Gastroesophageal sphincter (tissue), 4 donors: ENCODE measurements at regions not wholly inside any gene's neighbourhood (a gene's known extent, or its start where the extent isn't known, plus 50 kb on each side); places are given as distances from the start of the nearest gene placed in this dataset.
A peak's percentile ranks its signal among the peaks of the same experiment; 100 is the strongest.

Source experiments
- ATAC-seq: fragments of 150-250 bp; one replicate; pipeline ENCODE4 v1.9.1; 2016; ENCODE audit warnings: mild to moderate bottlenecking, moderate library complexity
- H3K27ac ChIP-seq, 4 donors: fragments of 200-600 bp; sonication (generic) in 3 of 4; 1 replicate in 3 of 4; 2 replicates in 1 of 4; pipeline ENCODE4 v1.5.1; 2016 to 2019
- H3K27me3 ChIP-seq: fragments of 200-600 bp; sonication (generic); one replicate; pipeline ENCODE4 v1.5.1; 2019
- H3K36me3 ChIP-seq, 2 donors: fragments of 200-600 bp; sonication (generic); one replicate each; pipeline ENCODE4 v1.5.1; 2019; ENCODE audit warnings: control low read depth in 1 of 2
- H3K4me1 ChIP-seq, 3 donors: fragments of 200-600 bp; sonication (generic); 1 replicate in 2 of 3; 2 replicates in 1 of 3; pipeline ENCODE4 v1.5.1; 2016 to 2019; ENCODE audit warnings: control low read depth in 2 of 3
- H3K4me3 ChIP-seq, 2 donors: fragments of 200-600 bp; sonication (generic); one replicate each; pipeline ENCODE4 v1.5.1; 2019; ENCODE audit warnings: mild to moderate bottlenecking in 1 of 2, moderate library complexity in 1 of 2
- H3K9me3 ChIP-seq, 3 donors: fragments of 200-600 bp; sonication (generic); one replicate each; pipeline ENCODE4 v1.5.1; 2017 to 2019; ENCODE audit warnings: control low read depth in 2 of 3
- EP300 ChIP-seq: sonication (generic); formaldehyde crosslinking; IDR thresholded peaks from one replicate; pipeline ENCODE4 v1.6.1; 2017; ENCODE audit warnings: antibody characterized with exemption, mild to moderate bottlenecking
- POLR2A ChIP-seq, 2 donors: fragments of 450-650 bp; IDR thresholded peaks; one replicate each; pipeline ENCODE4 v1.6.1; 2017; ENCODE audit warnings: antibody characterized with exemption in 2 of 2, mild to moderate bottlenecking in 2 of 2, moderate library complexity in 1 of 2
- POLR2AphosphoS5 ChIP-seq: sonication (generic); formaldehyde crosslinking; IDR thresholded peaks from one replicate; pipeline ENCODE4 v1.6.1; 2017; ENCODE audit warnings: antibody characterized with exemption
- WGBS, 2 donors: methylation state at CpG; one replicate each; pipeline ENCODE4 v1.1.5; 2018; ENCODE audit warnings: low coverage in 1 of 2; 5-methylcytosine and 5-hydroxymethylcytosine counted together
- TF ChIP-seq, protein P1 (sequence below), 4 experiments: fragments of 200-600 bp in 2 of 4; fragments of 450-650 bp in 2 of 4; sonication (generic) in 1 of 4; IDR thresholded peaks; one replicate each; pipeline ENCODE4 v1.5.1; 2017 to 2019; ENCODE audit warnings: antibody characterized with exemption in 4 of 4, mild to moderate bottlenecking in 2 of 4, moderate library complexity in 2 of 4

DNA sequence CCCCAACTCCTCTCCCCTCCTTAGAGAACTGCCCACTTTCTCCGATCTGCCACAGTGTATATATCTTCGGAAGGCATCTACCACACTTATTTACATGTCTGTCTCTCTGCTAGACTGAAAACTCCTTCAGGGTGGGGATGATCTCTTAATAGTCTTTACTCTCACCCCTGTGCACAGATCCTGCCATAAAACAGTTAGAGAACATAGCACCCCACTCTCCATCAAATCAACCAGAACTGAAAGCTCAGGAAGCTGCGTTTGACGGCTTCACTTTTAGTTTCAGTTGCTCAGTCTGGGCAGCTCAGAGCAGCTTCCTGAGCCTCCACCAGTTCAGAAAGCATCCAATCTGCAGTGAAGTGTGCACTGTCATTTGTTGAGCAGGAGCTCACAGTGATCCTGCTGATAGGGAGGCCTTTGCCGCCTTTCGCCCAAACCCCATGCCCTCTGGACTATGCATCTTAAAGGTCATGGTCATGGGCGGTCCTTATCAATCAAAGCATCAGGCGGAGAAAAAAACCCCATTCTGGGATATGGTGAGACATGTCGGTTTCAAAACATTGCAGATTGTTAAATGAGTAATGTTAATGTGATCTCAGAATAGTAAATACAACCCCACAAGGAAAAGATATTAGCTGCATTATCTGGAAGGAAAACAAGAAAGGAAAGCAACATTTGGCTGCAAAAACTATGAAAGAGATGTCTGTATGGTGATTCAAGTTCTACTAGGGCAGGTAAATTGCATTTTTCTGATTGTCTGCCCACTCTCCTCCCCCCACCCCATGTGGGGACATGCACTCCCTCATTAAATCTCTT is 167.1 kb upstream of the ADO start:
- no peak for TF ChIP-seq EP300
- TF ChIP-seq POLR2A (IDR thresholded peaks at IDR 0.05) = no peak
- TF ChIP-seq, protein P1, sequence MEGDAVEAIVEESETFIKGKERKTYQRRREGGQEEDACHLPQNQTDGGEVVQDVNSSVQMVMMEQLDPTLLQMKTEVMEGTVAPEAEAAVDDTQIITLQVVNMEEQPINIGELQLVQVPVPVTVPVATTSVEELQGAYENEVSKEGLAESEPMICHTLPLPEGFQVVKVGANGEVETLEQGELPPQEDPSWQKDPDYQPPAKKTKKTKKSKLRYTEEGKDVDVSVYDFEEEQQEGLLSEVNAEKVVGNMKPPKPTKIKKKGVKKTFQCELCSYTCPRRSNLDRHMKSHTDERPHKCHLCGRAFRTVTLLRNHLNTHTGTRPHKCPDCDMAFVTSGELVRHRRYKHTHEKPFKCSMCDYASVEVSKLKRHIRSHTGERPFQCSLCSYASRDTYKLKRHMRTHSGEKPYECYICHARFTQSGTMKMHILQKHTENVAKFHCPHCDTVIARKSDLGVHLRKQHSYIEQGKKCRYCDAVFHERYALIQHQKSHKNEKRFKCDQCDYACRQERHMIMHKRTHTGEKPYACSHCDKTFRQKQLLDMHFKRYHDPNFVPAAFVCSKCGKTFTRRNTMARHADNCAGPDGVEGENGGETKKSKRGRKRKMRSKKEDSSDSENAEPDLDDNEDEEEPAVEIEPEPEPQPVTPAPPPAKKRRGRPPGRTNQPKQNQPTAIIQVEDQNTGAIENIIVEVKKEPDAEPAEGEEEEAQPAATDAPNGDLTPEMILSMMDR (IDR thresholded peaks at IDR 0.05) = no peak
- TF ChIP-seq POLR2AphosphoS5 = no peak
- 48 to 53% methylated on average over 4 to 7 of the region's 9 CpGs for WGBS, 2 donors
- Histone ChIP-seq H3K4me1 (no peaks in the 10 kb centered on the region), H3K36me3 (no peaks in the 10 kb centered on the region), H3K9me3 (no peaks in the 10 kb centered on the region), H3K27ac (peak overlapping the region in 3 of 4 donors; percentile 35 to 57 (median 49)), H3K27me3 (no peaks in the 10 kb centered on the region), H3K4me3 (no peak overlapping the region)
- peak; percentile 32 for ATAC-seq

DNA sequence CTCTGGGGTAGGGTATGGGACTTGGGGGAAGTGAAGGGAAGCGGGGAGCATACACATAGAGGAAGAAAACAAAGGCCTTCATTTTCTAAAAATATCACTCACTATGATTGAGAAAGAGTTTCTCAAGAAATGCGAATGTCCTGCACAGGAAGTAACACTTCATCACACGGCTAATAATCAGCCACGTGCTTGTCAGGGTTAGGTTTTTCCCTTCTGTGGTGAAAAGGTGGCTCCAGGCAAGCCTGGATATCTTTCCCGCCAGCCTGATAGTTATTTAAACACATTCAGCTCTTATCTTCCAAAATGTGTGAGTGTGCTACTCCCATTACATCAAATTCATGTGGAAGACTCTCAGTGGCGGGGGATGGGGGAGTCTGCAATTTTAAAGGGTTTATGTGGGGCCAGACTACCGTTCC is 166.4 kb upstream of the ADO start:
- TF ChIP-seq, protein P1 (IDR thresholded peaks at IDR 0.05) = no peak
- TF ChIP-seq POLR2A (IDR thresholded peaks at IDR 0.05) (no peak), EP300 (no peak), POLR2AphosphoS5 (no peak)
- WGBS, 2 donors = 48 to 70% methylated on average over 5 to 7 of the region's 7 CpGs
- ATAC-seq = peak; percentile 62
- no peaks in the 10 kb centered on the region for H3K9me3 ChIP-seq
- H3K27me3 ChIP-seq = no peaks in the 10 kb centered on the region
- no peaks in the 10 kb centered on the region for H3K36me3 ChIP-seq
- no peaks in the 10 kb centered on the region for H3K4me1 ChIP-seq
- H3K27ac ChIP-seq = peak overlapping the region in 3 of 4 donors; percentile 19 to 57 (median 49)
- H3K4me3 ChIP-seq = no peak overlapping the region

DNA sequence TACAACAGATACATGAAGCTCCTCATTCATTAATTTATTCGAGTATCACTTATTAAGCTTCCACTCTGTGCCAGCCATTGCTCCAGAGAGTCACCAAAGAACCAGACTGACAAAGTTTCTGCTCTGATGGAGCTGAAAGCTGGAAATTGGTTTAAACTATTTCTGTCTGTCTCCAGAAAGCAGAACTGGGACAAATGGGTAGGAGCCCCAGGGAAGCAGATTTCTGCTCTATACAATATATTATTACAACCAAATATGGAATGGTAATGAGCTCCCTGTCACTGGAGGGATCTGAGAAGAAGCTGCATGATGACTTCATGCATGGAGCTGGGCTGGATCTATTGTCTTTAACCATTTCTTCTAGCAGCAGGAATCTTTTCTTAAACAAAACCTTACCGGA is 165.4 kb upstream of the ADO start:
- Histone ChIP-seq H3K27me3 (no peaks in the 10 kb centered on the region), H3K4me1 (no peaks in the 10 kb centered on the region), H3K9me3 (no peaks in the 10 kb centered on the region), H3K36me3 (no peaks in the 10 kb centered on the region), H3K27ac (no peak overlapping the region), H3K4me3 (no peak overlapping the region)
- no peak for TF ChIP-seq POLR2A (IDR thresholded peaks at IDR 0.05)
- no peak for TF ChIP-seq EP300
- no peak for TF ChIP-seq POLR2AphosphoS5
- TF ChIP-seq, protein P1 (IDR thresholded peaks at IDR 0.05) = no peak
- ATAC-seq = no peak
- WGBS, 2 donors = 80 to 89% methylated on average over 1 to 2 of the region's 2 CpGs

DNA sequence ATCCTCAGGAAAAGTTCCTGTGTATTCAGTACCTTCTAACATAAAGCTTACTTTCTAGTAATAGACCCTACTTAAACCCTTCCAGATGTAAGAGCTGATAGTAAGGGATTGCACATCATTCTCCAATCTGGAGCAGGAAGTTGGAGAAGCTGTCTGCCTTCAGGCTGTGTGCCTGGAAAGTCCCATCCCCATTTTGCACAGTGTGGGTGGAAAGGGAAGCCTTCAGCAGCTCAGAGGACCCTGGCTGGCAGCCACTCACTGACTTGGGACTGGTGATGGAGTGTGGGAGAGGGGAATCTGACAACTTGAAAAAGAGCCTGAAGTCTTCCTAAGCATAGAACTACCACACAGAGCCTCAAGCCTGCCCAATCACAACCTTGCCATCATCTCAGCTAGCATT is 164.1 kb upstream of the ADO start:
- no peaks in the 10 kb centered on the region for H3K36me3 ChIP-seq
- no peaks in the 10 kb centered on the region for H3K9me3 ChIP-seq
- H3K27ac ChIP-seq = no peak overlapping the region
- H3K27me3 ChIP-seq = no peaks in the 10 kb centered on the region
- no peak for ATAC-seq
- TF ChIP-seq, protein P1 (IDR thresholded peaks at IDR 0.05) = no peak
- TF ChIP-seq POLR2A (IDR thresholded peaks at IDR 0.05) = no peak
- no peak for TF ChIP-seq EP300
- no peak for TF ChIP-seq POLR2AphosphoS5
- H3K4me1 ChIP-seq = no peaks in the 10 kb centered on the region
- no peak overlapping the region for H3K4me3 ChIP-seq
